Ishikawa (cell line): ENCODE measurements at regions not wholly inside any gene's neighbourhood (a gene's known extent, or its start where the extent isn't known, plus 50 kb on each side); places are given as distances from the start of the nearest gene placed in this dataset.

Experiments used
- CEBPB ChIP-seq: IDR thresholded peaks from 2 replicates; pipeline ENCODE4 v1.6.1; 2012
- CREB1 ChIP-seq: IDR thresholded peaks from 2 replicates; pipeline ENCODE4 v1.6.1; 2012; ENCODE audit warnings: low read depth
- EGR1 ChIP-seq: IDR thresholded peaks from 2 replicates; pipeline ENCODE4 v1.6.1; 2012
- EP300 ChIP-seq: IDR thresholded peaks from 2 replicates; pipeline ENCODE4 v1.6.1; 2012; ENCODE audit warnings: borderline replicate concordance
- FOXM1 ChIP-seq: IDR thresholded peaks from 2 replicates; pipeline ENCODE4 v1.6.1; 2012; ENCODE audit warnings: low read depth, borderline replicate concordance
- NFIC ChIP-seq: IDR thresholded peaks from 2 replicates; pipeline ENCODE4 v1.6.1; 2012
- RAD21 ChIP-seq: IDR thresholded peaks from 2 replicates; pipeline ENCODE4 v1.6.1; 2012; ENCODE audit warnings: low read depth
- TAF1 ChIP-seq: IDR thresholded peaks from 2 replicates; pipeline ENCODE4 v1.6.1; 2012; ENCODE audit warnings: low read depth, mild to moderate bottlenecking
- TCF12 ChIP-seq: IDR thresholded peaks from 2 replicates; pipeline ENCODE4 v1.6.1; 2012; ENCODE audit warnings: low read depth
- TEAD4 ChIP-seq: IDR thresholded peaks from 2 replicates; pipeline ENCODE4 v1.6.1; 2012
- YY1 ChIP-seq: IDR thresholded peaks from 2 replicates; pipeline ENCODE4 v1.6.1; 2012; ENCODE audit warnings: low read depth
- ZBTB7A ChIP-seq: IDR thresholded peaks from 2 replicates; pipeline ENCODE4 v1.6.1; 2012; ENCODE audit warnings: low read depth
- TF ChIP-seq, protein P1 (sequence below): IDR thresholded peaks from 2 replicates; pipeline ENCODE4 v1.6.1; 2012; ENCODE audit warnings: low read depth, mild to moderate bottlenecking
- TF ChIP-seq, protein P2 (sequence below): IDR thresholded peaks from 2 replicates; pipeline ENCODE4 v1.6.1; 2012
- TF ChIP-seq, protein P3 (sequence below): IDR thresholded peaks from 2 replicates; pipeline ENCODE4 v1.6.1; 2012

DNA sequence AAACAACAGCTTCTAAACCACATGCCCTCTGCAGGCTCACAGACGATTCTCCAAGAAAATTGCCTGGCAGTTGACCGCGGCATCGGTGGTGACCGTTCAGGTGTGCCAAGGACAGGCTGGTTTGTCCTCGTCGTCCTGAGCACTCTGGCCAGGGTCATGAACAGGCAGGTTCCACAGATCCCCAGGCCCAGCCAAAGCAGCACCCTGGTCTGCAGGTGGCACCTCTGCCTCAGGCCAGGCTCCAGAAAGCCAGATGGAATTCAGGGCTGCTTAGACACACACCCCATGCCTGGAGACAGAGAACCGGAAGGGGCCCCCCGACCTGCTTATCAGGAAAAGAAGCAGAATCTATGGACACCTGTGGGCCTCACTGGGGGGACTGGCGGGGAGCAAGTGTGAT is 338.7 kb downstream of the BRD1 start:
- TF ChIP-seq RAD21 = no peak
- TF ChIP-seq, protein P1, sequence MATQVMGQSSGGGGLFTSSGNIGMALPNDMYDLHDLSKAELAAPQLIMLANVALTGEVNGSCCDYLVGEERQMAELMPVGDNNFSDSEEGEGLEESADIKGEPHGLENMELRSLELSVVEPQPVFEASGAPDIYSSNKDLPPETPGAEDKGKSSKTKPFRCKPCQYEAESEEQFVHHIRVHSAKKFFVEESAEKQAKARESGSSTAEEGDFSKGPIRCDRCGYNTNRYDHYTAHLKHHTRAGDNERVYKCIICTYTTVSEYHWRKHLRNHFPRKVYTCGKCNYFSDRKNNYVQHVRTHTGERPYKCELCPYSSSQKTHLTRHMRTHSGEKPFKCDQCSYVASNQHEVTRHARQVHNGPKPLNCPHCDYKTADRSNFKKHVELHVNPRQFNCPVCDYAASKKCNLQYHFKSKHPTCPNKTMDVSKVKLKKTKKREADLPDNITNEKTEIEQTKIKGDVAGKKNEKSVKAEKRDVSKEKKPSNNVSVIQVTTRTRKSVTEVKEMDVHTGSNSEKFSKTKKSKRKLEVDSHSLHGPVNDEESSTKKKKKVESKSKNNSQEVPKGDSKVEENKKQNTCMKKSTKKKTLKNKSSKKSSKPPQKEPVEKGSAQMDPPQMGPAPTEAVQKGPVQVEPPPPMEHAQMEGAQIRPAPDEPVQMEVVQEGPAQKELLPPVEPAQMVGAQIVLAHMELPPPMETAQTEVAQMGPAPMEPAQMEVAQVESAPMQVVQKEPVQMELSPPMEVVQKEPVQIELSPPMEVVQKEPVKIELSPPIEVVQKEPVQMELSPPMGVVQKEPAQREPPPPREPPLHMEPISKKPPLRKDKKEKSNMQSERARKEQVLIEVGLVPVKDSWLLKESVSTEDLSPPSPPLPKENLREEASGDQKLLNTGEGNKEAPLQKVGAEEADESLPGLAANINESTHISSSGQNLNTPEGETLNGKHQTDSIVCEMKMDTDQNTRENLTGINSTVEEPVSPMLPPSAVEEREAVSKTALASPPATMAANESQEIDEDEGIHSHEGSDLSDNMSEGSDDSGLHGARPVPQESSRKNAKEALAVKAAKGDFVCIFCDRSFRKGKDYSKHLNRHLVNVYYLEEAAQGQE = no peak
- TF ChIP-seq, protein P2, sequence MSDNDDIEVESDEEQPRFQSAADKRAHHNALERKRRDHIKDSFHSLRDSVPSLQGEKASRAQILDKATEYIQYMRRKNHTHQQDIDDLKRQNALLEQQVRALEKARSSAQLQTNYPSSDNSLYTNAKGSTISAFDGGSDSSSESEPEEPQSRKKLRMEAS = no peak
- TF ChIP-seq EGR1 = no peak
- TF ChIP-seq FOXM1 = no peak
- TF ChIP-seq TAF1 = no peak
- TF ChIP-seq CREB1 = no peak
- no peak for TF ChIP-seq YY1
- TF ChIP-seq TEAD4 = no peak
- TF ChIP-seq, protein P3, sequence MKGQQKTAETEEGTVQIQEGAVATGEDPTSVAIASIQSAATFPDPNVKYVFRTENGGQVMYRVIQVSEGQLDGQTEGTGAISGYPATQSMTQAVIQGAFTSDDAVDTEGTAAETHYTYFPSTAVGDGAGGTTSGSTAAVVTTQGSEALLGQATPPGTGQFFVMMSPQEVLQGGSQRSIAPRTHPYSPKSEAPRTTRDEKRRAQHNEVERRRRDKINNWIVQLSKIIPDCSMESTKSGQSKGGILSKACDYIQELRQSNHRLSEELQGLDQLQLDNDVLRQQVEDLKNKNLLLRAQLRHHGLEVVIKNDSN = no peak
- TF ChIP-seq TCF12 = no peak
- no peak for TF ChIP-seq EP300
- no peak for TF ChIP-seq NFIC

DNA sequence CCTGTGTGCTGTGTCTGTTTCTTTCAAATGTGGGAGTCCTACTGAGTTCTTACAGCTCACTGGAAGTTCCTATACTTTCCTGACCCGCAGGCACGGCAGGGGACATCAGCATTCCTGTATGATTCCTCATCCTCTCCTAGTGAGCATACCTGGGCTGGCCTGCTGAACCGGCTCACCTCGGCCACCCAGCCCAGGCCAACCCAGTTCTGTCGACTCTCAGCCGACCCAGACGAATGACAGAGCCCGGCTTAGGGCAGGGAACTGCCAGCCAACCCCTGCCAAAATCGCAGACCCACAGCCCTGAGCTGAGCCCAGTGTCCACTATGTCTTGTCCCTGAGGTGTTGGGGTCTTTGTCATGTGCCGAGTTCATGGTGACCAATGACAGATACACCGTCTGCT is 339.7 kb downstream of the BRD1 start:
- TF ChIP-seq TEAD4 = peak; percentile 44; the same call in 1 of the 2 replicates
- TF ChIP-seq, protein P3 = no peak

DNA sequence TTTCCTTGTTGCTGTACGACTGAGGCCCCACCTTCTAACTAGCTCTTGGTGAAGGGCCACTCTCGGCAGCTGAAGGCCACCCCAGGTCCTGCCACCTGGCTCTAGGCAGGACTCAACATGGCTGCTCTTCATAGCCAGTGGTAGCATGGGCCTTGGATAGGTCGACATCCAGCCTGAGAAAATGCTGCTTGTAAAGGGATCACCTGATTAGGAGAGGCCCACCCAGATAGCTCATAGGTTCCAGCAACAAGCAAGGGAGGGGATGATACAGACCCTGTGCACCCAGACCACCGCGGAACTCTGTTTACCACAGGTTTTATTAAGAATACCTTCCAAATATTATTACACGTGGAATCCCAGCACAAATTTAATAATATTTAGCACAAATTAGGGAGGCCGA is 341.4 kb downstream of the BRD1 start:
- TF ChIP-seq EGR1 (no peak), CREB1 (no peak)

DNA sequence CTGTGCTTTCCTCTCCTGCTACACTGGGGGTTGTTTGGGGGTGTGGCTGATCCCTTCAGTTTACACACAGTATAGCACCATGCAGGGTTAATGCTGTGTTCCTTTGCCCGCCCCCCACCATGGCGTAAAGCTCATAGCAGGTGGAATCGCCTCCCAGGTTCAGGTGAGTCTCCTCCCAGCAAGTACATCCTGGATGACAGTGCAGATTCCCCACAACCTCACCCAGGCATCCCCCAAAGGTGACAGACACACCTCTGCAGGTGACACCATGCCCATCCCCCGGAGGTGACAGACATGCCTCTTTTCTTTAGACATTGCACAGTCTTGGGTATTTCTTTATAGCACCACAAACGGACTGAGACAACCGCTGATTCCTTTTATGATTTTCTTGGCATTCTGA is 343.7 kb downstream of the BRD1 start:
- TF ChIP-seq, protein P1 = no peak

DNA sequence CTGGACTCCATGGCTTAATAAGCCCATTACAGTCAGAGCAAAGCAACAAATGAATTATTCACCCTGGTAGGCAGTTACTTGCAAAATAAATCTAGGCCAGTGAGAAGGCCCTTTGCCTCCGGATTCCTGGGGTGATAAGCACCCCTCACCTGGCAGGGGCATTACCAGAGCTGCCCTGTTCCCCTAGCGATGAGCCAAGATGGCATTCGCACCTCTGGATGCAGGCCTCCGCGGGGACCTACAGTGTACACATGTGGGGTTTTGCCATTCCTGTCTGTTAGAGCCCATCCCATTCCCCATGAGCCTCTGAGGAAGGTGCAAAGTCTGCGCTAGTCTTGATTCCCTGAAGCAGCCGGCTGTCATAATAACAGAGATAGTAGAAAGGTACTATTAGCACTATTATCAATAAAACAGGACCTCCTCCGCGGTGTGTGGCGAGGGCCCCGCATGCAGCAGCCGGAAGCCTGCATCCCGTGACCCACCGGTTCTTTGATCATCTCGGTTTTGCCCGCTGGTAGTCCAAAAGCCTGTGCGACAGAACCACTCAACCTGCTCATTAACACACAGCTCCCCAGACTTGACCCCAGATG is 344.3 kb downstream of the BRD1 start:
- no peak for TF ChIP-seq EP300
- TF ChIP-seq ZBTB7A = no peak
- TF ChIP-seq TAF1 = no peak
- TF ChIP-seq FOXM1 = no peak
- TF ChIP-seq RAD21 = no peak
- no peak for TF ChIP-seq YY1
- no peak for TF ChIP-seq CREB1
- TF ChIP-seq EGR1 = no peak

DNA sequence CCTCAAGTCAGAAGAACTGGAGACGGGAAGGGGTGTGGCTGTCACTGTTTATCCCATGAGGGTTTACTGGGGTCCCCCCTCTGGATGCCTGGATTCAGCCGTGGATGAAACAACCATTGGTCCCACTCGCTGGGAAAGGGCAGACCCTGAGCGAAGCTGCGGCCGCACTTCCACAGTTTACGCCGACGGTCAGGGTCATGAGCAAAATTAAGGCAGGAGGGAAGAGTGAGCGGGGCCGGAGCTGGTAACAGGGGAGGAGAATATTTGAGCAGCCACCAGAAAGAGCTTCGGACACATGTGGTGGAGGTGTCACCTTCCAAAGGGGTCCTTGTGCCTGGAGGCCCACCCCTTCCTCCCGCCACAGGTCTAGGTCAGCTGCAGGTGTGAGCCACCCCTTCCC is 344.9 kb downstream of the BRD1 start:
- TF ChIP-seq CREB1 = no peak
- no peak for TF ChIP-seq TCF12

DNA sequence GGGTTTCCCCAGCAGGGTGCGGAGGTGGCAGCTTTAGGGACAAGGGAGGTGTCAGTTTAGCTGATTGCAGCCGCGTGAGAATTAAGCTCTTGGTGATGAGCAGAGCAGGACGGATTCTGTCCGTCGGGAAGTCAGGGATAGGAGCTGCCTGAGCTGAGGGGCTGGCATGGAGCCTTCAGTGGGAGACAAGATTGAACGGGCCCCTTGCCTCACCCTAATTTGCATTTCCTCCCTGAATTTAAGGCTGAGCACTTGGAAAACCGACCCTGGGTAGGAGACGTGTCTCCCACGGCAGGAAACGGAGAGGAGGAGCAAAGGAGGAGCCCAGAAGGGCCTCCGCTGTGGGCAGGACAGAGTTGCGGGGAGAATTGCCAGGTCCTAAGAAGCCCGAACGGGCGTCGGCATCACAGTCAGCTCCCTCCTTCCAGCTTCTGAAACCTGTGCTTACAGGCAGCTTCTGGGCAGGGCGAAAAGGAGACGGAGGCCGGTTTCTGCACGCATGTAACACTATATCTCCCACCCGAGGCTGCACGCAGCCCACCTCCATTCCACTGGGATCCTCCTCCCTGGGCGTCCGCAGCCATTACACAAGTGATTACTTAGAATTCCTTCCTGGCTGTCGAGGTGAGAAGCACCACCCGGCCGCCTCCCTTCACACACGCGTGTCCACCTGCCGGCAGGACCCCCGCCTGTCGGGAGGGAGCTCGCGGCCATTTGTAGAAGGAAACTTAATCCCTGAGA is 345.8 kb downstream of the BRD1 start:
- TF ChIP-seq TCF12 = no peak
- TF ChIP-seq ZBTB7A = no peak
- TF ChIP-seq, protein P2 = no peak
- no peak for TF ChIP-seq TAF1
- no peak for TF ChIP-seq NFIC
- no peak for TF ChIP-seq CEBPB
- TF ChIP-seq, protein P3 = no peak
- TF ChIP-seq, protein P1 = no peak
- TF ChIP-seq RAD21 = no peak
- no peak for TF ChIP-seq FOXM1
- TF ChIP-seq EGR1 = no peak
- no peak for TF ChIP-seq EP300
